Hippocampal formation (tissue), 2 donors: ENCODE measurements at regions not wholly inside any gene's neighbourhood (a gene's known extent, or its start where the extent isn't known, plus 50 kb on each side); places are given as distances from the start of the nearest gene placed in this dataset.
"Not testable (repeated sequence)": the region's sequence is repeated elsewhere in the genome, so short reads cannot be mapped to it uniquely, and the experiment has no call there.

Source experiments
- DNase-seq, 2 donors: peaks; one replicate each; lab custom pipeline; 2025; lab: John Stamatoyannopoulos, UW

GRCh38 chr14:104398656-104399055, 180.9 kb upstream of the C14orf180 start:
- no peak for DNase-seq

DNA sequence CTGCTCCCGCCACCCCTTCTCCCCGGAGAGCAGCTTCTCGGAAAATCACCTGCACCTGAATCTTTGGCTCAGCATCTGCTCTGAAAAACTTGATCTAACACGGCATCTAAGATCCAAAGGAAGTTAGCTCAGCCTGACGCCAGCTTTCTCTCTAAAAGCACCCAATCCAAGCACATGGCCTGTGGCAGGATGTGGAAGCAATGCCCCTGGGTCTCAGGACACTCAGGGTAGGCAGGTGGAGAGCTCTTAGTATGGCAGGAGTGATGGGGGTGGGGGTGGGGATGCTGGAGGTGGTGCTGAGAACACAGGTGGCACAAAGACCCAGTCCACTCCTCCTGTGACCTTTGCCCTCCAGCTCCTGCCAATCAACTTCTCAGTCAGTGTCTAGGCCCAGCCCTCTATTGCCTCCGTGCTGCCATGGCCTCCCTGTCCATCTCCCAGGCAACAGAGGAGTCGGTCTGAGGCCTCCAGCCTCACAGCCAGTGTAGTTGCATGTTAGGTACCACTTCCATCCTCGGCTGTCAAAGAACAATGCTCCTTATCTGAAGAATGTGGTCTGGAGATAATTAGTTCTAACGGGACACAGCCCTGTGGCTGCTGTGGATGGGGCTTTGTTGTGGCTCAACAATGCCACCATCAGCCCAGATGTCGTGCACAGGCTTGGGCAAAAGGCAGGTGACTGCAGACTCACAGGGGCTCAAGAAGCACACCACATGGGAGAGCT, 180.0 kb upstream of the C14orf180 start:
- DNase-seq: no peak

- no peak for DNase-seq
Measured at GRCh38 chr14:104400355-104400754, 179.2 kb upstream of the C14orf180 start.

GRCh38 chr14:104401785-104402184, 177.8 kb upstream of the C14orf180 start:
- DNase-seq: no peak

GRCh38 chr14:104402303-104402702, 177.3 kb upstream of the C14orf180 start:
- DNase-seq: not testable (repeated sequence)

DNA sequence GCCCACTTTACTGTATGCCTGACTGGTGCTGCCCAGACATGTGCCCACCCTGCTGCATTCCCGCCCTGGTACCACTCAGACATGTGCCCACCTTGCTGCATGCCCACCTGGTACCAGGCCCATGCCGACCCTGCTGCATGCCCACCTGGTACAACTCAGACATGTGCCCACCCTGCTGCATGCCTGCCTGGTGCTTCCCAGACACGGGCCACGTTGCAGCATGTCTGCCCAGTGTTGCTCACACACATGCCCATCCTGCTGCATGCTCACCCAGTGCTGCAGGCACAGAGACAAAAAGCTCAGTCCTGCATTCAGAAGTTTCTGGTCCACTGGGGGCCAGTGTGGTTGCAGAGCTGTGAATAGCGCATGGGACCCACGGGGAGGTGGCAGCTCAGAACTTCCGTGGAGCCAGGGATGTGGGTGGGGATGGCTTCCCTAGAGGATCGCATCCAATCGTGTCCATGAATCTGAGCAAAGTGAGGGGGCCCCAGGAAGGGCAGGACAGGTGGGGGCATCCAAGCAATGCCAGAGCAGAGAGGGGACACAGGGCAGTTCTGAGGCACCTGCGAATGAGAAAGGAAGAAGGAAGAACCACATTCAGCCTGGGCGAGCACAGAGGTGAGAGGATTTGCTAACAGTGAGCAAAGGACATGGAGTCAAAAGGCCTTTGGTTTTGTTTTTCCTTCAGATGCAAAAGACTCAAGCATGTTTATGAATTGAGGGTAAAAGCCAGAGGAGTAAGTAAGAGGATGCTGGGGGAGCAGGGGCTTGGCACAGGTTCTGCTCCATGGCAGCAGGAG, 175.9 kb upstream of the C14orf180 start:
- DNase-seq: no peak

DNA sequence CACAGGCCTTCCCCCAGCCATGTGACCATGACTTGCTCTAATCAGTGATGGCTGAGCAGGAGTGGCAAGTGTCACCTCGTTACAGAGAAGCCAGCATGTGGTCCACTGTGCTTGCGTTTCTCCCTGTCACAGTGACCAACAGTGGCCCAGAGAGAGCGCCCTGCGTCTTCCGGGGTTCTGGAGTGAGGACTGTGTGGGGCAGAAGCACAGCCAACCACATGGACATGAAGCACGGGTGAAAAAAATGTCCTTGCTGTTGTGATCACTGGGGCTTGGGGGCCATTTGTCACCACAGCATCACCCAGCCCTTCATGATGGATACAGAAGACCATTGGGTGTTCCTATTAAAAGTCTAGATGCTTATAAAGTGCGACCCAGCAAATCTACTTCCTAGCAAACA, 174.6 kb upstream of the C14orf180 start:
- DNase-seq: no peak

GRCh38 chr14:104405360-104406226, 174.0 kb upstream of the C14orf180 start:
- DNase-seq: no peak

GRCh38 chr14:104406831-104407230, 172.7 kb upstream of the C14orf180 start:
- no peak for DNase-seq

- DNase-seq: no peak
Measured at GRCh38 chr14:104416383-104416782, 163.2 kb upstream of the C14orf180 start.

DNA sequence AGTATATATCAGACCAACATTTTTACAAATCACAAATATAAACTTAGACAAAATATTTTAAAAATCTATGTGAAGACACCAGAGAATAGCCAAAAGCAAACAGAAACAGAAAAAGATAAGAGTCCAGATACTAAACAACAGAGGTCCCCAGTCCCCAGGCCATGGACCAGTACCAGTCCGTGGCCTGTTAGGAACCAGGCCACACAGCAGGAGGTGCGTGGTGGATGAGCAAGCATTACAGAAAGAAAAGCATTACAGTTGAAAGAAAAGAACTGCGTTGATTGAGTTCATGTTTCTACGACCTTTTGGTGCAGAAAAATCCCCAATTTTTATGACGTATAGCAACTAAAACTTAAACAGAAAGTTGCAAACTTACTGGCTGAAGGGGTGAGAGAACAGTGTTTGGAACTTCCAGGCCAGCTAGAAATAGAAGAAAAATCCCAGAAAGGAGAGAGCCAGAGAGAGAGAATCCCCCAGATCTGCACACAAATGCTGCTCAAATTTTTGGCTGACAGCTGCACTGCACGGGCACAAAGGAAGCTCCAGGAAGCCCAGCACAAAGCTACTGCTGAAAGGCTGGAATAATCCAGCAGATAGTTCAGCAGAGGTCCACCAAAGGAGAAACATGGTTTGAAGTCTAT, 159.6 kb upstream of the C14orf180 start:
- DNase-seq: no peak

DNA sequence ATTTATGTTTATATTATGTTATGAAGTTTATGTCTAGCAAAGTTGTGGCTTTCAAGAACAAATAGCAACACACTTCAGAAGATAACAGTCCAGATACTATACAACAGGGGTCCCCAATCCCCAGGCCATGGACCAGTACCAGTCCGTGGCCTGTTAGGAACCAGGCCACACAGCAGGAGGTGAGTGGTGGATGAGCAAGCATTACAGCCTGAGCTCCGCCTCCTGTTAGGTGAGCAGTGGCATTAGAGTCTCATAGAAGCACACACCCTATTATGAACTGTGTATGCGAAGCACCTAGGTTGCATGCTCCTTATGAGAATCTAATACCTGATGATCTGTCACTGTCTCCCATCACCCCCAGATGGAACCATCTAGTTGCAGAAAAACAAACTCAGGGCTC, 159.0 kb upstream of the C14orf180 start:
- not testable (repeated sequence) for DNase-seq

- no peak for DNase-seq
Measured at GRCh38 chr14:104420990-104421389, 158.6 kb upstream of the C14orf180 start.

DNA sequence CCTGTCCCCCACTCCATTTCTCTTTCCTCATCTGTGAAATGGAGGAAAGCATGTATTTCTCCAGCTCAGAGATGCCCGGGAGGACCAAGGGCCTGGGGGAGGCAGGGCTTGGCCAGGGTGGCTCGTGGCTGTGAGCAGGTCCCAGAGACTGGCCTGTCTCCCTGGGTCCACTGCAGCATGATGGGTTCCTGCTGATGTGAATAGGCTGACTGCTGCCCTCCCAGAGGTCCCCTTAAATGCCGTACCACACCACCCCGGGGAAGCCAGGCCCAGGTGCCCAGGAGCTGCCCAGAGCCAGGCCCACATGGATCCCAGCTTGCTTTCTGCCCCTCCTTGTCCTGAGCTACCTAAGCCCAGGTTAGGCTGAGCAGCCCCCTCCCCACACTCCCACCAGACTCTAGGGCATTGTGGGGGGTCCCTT, 158.2 kb upstream of the C14orf180 start:
- DNase-seq: no peak

- no peak for DNase-seq
Measured at GRCh38 chr14:104421892-104422828, 157.4 kb upstream of the C14orf180 start.

DNA sequence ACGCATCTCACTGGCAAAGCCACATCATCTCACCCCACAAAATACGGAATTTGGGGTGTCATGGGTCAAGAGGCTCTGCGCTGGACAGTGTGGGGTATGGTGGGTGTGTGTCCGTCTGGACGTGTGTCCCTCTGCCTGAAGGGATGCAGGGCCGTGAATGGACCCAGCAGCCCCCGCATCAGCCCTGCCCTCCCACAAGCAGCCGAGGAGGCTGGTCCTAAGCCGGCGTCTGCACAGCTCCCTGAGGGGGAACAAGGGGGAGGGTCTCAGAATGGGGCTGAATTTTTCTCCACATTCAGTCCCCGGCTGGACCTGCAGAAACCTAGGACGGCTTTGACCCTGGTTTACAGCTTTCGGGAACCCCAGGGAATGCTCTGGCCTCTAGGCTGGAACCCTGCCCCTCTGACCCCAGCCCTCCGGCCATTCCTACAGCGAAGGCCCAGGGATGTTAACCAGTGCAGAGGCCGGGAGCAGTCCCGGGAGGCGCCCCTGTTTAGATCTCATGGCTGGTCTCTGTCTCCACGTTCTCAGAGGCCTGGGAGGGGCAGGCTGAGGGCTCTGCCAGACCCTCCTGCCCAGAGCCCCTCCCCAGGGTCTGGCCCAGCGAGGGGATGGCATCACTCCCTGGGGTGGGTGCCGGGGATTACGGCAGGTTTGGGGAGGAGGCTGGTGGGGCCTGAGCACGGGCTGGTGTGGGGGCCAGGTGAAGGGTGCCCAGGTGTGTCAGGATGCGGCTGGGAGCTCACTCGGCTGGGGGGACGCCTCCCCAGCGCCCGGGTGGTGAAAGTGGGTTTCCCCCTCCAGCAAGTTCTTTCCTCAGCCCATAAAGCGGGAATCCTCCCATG, 156.5 kb upstream of the C14orf180 start:
- no peak for DNase-seq

GRCh38 chr14:104423701-104424405, 155.7 kb upstream of the C14orf180 start:
- DNase-seq: no peak

- peak; percentile 38 to 53 for DNase-seq
Measured at GRCh38 chr14:104424406-104425072, 155.0 kb upstream of the C14orf180 start.
